Parathyroid adenoma (tissue), 2 donors: ENCODE measurements at regions not wholly inside any gene's neighbourhood (a gene's known extent, or its start where the extent isn't known, plus 50 kb on each side); places are given as distances from the start of the nearest gene placed in this dataset.

Experiments used
- H2AFZ ChIP-seq: fragments of 300-600 bp; sonication (generic); one replicate; pipeline ENCODE4 v1.7.0; 2017; ENCODE audit warnings: antibody characterized with exemption, mild to moderate bottlenecking
- H3K27ac ChIP-seq: fragments of 300-600 bp; sonication (generic); one replicate; pipeline ENCODE4 v1.7.0; 2017
- H3K27me3 ChIP-seq: fragments of 300-600 bp; sonication (generic); one replicate; pipeline ENCODE4 v1.7.0; 2017; ENCODE audit warnings: low read length; ENCODE audit not compliant: control insufficient read depth, insufficient read depth
- H3K36me3 ChIP-seq: fragments of 300-600 bp; sonication (generic); one replicate; pipeline ENCODE4 v1.7.0; 2017; ENCODE audit warnings: low read length; ENCODE audit not compliant: control insufficient read depth, insufficient read depth
- H3K4me1 ChIP-seq: fragments of 300-600 bp; sonication (generic); one replicate; pipeline ENCODE4 v1.7.0; 2017; ENCODE audit warnings: control low read depth
- H3K4me2 ChIP-seq: fragments of 300-600 bp; sonication (generic); one replicate; pipeline ENCODE4 v1.7.0; 2017; ENCODE audit warnings: low read length
- H3K4me3 ChIP-seq: fragments of 300-600 bp; sonication (generic); one replicate; pipeline ENCODE4 v1.7.0; 2017; ENCODE audit warnings: low read depth, low read length
- H3K79me2 ChIP-seq: fragments of 300-600 bp; sonication (generic); one replicate; pipeline ENCODE4 v1.7.0; 2017; ENCODE audit warnings: control low read depth
- H3K9ac ChIP-seq: fragments of 300-600 bp; sonication (generic); one replicate; pipeline ENCODE4 v1.7.0; 2017; ENCODE audit warnings: mild to moderate bottlenecking
- H3K9me3 ChIP-seq: fragments of 300-600 bp; sonication (generic); one replicate; pipeline ENCODE4 v1.7.0; 2017; ENCODE audit warnings: low read length; ENCODE audit not compliant: control insufficient read depth
- CTCF ChIP-seq: fragments of 300-600 bp; sonication (generic); IDR thresholded peaks from one replicate; pipeline ENCODE4 v1.7.0; 2017; ENCODE audit warnings: antibody characterized with exemption, mild to moderate bottlenecking
- donor health status: primary hyperparathyroidism.

DNA sequence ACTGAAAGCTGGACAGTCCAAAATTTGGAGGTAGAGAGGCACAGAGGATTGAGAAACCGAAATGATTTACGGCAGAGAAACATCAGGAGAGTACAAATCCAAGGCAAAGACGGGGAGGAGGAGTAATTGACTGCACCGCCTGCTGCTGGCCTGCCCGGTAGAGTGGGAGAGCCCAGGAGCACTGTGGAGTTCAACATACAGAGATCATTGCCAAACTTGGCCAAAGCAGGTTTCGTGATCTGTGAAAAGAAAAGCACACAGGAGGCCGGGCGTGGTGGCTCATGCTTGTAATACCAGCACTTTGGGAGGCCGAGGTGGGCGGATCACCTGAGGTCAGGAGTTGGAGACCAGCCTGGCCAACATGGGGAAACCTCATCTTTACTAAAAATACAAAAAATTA is 306.0 kb upstream of the PFKP start:
- Histone ChIP-seq H3K4me3 (no peak overlapping the region), H3K4me2 (no peak overlapping the region), H3K27ac (no peak overlapping the region), H3K27me3 (no peaks in the 10 kb centered on the region), H3K79me2 (no peaks in the 10 kb centered on the region), H3K9me3 (no peaks in the 10 kb centered on the region), H3K36me3 (no peaks in the 10 kb centered on the region), H2AFZ (no peak overlapping the region), H3K9ac (no peak overlapping the region), H3K4me1 (no peaks in the 10 kb centered on the region)
- TF ChIP-seq CTCF: no peak

DNA sequence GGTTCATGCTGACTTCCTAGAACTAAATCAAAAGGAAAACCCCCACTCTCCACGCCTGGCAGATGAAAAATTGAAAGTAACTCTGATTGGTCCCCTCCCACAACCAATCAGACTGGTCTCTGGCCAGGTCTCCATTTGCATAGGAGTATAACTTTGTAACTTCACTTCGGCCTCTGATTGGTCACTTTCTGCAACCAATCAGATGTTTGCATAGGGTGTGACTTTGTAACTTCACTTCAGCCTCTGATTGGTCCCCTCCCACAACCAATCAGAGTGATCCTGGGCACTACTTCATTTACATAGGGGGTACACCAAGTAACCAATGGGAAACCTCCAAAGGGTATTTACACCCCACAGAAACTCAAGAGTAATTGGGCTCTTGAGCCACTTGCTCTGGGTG is 306.6 kb upstream of the PFKP start:
- Histone ChIP-seq H3K4me1 (no peaks in the 10 kb centered on the region), H3K79me2 (no peaks in the 10 kb centered on the region)
- TF ChIP-seq CTCF: no peak

DNA sequence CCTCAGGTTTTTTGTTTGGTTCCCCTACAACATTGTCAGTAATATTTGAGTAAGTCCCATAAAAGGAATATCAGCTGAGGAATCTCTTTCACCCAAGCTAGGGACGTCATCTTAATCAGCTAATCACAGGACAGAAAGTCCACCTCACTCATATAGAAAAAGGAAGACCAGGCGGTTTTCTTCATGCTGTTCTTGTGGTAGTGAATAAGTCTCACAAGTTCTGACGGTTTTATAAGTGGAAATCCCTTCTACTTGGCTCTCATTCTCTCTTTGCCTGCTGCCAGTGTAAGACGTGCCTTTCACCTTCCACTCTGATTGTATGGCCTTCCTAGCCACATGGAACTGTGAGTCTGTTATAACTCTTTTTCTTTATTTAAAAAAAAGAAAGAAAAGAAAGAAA is 308.1 kb upstream of the PFKP start:
- no peak for TF ChIP-seq CTCF
- Histone ChIP-seq H3K27ac (no peak overlapping the region), H3K4me1 (no peaks in the 10 kb centered on the region), H3K9me3 (no peaks in the 10 kb centered on the region), H3K27me3 (no peaks in the 10 kb centered on the region), H3K36me3 (no peaks in the 10 kb centered on the region), H2AFZ (no peak overlapping the region), H3K9ac (no peak overlapping the region), H3K4me2 (no peak overlapping the region), H3K4me3 (no peak overlapping the region), H3K79me2 (no peaks in the 10 kb centered on the region)

More for the DNA sequence above, 306.6 kb upstream of the PFKP start:
- Histone ChIP-seq H3K27me3 (no peaks in the 10 kb centered on the region), H3K36me3 (no peaks in the 10 kb centered on the region), H3K9ac (no peak overlapping the region), H3K4me3 (no peak overlapping the region), H3K27ac (no peak overlapping the region), H2AFZ (no peak overlapping the region), H3K9me3 (no peaks in the 10 kb centered on the region), H3K4me2 (no peak overlapping the region)

DNA sequence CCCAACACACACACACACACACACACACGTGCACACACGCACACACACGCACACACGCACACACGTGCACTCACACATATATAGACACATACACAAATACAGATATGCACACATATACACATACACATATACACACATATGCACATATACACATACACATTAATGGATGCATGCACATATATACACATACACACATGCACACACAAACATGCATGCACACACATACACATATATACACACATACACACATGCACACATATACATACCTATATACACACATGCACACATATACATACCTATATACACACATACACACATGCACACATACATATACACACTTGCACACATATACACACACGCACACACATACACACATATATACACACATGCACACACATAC is 312.4 kb upstream of the PFKP start:
- no peak overlapping the region for H2AFZ ChIP-seq
- H3K27me3 ChIP-seq: no peaks in the 10 kb centered on the region
- H3K4me3 ChIP-seq: no peak overlapping the region
- no peak overlapping the region for H3K27ac ChIP-seq
- H3K9me3 ChIP-seq: no peaks in the 10 kb centered on the region
- H3K9ac ChIP-seq: no peak overlapping the region
- H3K4me2 ChIP-seq: no peak overlapping the region
- no peaks in the 10 kb centered on the region for H3K4me1 ChIP-seq
- no peak for TF ChIP-seq CTCF
- no peaks in the 10 kb centered on the region for H3K79me2 ChIP-seq
- H3K36me3 ChIP-seq: no peaks in the 10 kb centered on the region

GRCh38 chr10:2748287-2748686 is 319.1 kb upstream of the PFKP start:
- no peak overlapping the region for H3K27ac ChIP-seq
- H3K27me3 ChIP-seq: no peaks in the 10 kb centered on the region
- TF ChIP-seq CTCF: no peak

More at GRCh38 chr10:2748287-2748686, 319.1 kb upstream of the PFKP start:
- Histone ChIP-seq H3K4me2 (no peak overlapping the region), H3K9ac (no peak overlapping the region), H3K79me2 (no peaks in the 10 kb centered on the region), H3K4me3 (no peak overlapping the region), H2AFZ (no peak overlapping the region), H3K4me1 (no peaks in the 10 kb centered on the region), H3K36me3 (no peaks in the 10 kb centered on the region), H3K9me3 (no peaks in the 10 kb centered on the region)
